Dendritic cell treated with granulocyte-macrophage colony-stimulating factor and Interleukin-4, amounts not matched to agents 40 ng/mL and 50 ng/mL, for 4 days (primary cell): ENCODE measurements at regions not wholly inside any gene's neighbourhood (a gene's known extent, or its start where the extent isn't known, plus 50 kb on each side); places are given as distances from the start of the nearest gene placed in this dataset.
"Not testable (repeated sequence)": the region's sequence is repeated elsewhere in the genome, so short reads cannot be mapped to it uniquely, and the experiment has no call there.

Experiments
- H3K27ac Mint-ChIP-seq: one replicate; pipeline ENCODE4 v1.8.0; 2022; ENCODE audit warnings: mild to moderate bottlenecking, mixed read lengths
- H3K27me3 Mint-ChIP-seq: one replicate; pipeline ENCODE4 v1.8.0; 2022; ENCODE audit warnings: mild to moderate bottlenecking, mixed read lengths
- H3K36me3 Mint-ChIP-seq: one replicate; pipeline ENCODE4 v1.8.0; 2022; ENCODE audit warnings: low read depth, mixed read lengths
- H3K4me1 Mint-ChIP-seq: one replicate; pipeline ENCODE4 v1.8.0; 2022; ENCODE audit warnings: low read depth, mixed read lengths
- H3K4me3 Mint-ChIP-seq: one replicate; pipeline ENCODE4 v1.8.0; 2022; ENCODE audit warnings: mild to moderate bottlenecking, moderate library complexity, mixed read lengths
- H3K9me3 Mint-ChIP-seq: one replicate; pipeline ENCODE4 v1.8.0; 2022; ENCODE audit warnings: mixed read lengths
- intact Hi-C: fragments of 100-400 bp; cut with micrococcal nuclease; formaldehyde crosslinking; loops from one replicate; pipeline ENCODE4 v1.15.0; 2022

GRCh38 chr21:28677096-28677495 is 315.6 kb downstream of the LTN1 start:
- H3K4me1 Mint-ChIP-seq, H3K36me3 Mint-ChIP-seq, H3K27ac Mint-ChIP-seq, H3K4me3 Mint-ChIP-seq, H3K27me3 Mint-ChIP-seq, intact Hi-C loops: not testable (repeated sequence)
- peaks cover 58% of the 10 kb centered on the region for H3K9me3 Mint-ChIP-seq

GRCh38 chr21:28675331-28676041 is 317.2 kb downstream of the LTN1 start:
- H3K4me3 Mint-ChIP-seq = no peak overlapping the region
- no peaks in the 10 kb centered on the region for H3K27me3 Mint-ChIP-seq
- no peak overlapping the region for H3K27ac Mint-ChIP-seq
- no peaks in the 10 kb centered on the region for H3K4me1 Mint-ChIP-seq
- peaks cover 74% of the 10 kb centered on the region for H3K9me3 Mint-ChIP-seq
- intact Hi-C loops = no loop called here
- no peaks in the 10 kb centered on the region for H3K36me3 Mint-ChIP-seq

DNA sequence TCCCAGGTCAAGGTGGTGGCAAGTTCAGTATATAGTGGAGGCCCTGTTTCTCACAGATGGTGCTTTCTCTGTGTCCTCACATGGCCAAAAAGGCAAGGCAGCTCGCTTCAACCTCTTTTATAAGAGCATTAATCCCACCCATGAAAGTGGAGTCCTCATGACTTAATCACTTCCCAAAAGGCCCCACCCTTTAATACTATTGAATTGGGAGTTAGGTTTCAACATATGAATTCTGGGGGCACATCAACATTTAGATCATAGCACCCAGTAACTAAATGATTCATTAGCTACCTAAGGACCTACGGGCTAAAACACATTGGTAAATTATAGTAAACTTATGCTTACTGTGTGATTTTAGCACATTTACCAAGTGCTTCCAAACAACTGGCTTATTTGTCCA is 317.9 kb downstream of the LTN1 start:
- Mint-ChIP-seq H3K27ac (no peak overlapping the region), H3K9me3 (peaks cover 77% of the 10 kb centered on the region), H3K36me3 (no peaks in the 10 kb centered on the region), H3K27me3 (no peaks in the 10 kb centered on the region), H3K4me1 (no peaks in the 10 kb centered on the region), H3K4me3 (no peak overlapping the region)
- intact Hi-C loops = no loop called here

DNA sequence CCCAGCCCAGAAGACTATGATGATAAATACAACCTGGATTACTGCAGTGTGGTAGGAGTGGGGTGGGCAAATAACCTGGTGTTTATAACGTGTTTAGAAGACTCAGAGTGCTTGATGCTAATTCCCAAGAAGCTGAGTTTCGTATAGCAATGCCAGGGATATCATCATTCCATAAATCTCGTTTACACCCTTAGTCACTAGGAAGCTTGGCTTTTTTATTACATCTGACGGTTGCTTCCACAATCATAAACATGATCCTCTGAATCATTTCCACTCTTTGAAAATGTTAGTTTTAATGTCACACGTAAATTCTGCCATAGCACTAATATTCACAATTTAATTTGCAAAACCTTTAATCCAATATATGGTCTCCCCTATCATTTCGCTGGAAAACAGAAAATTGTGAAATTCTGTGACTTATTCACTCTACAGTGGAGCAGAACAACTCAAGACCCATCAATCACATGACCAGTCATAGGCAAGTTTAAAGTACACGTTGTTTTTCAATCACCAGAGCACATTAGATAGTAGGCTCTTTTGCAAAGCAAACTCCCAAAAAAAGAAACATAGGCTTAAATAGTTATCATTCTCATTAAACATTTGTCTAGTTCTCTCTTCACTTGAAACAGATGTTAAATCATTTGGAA is 321.0 kb downstream of the LTN1 start:
- intact Hi-C loops = no loop called here
- Mint-ChIP-seq H3K27ac (no peak overlapping the region), H3K27me3 (no peaks in the 10 kb centered on the region), H3K36me3 (no peaks in the 10 kb centered on the region), H3K4me1 (no peaks in the 10 kb centered on the region), H3K9me3 (peaks cover 69% of the 10 kb centered on the region), H3K4me3 (no peak overlapping the region)

- intact Hi-C loops = no loop called here
- Mint-ChIP-seq H3K9me3 (peaks cover 54% of the 10 kb centered on the region), H3K36me3 (no peaks in the 10 kb centered on the region), H3K27me3 (no peaks in the 10 kb centered on the region), H3K4me3 (no peak overlapping the region), H3K27ac (no peak overlapping the region), H3K4me1 (no peaks in the 10 kb centered on the region)
Observed at GRCh38 chr21:28669971-28670653, 322.6 kb downstream of the LTN1 start.

GRCh38 chr21:28669321-28669720 is 323.4 kb downstream of the LTN1 start:
- Mint-ChIP-seq H3K27me3 (no peaks in the 10 kb centered on the region), H3K4me1 (no peaks in the 10 kb centered on the region), H3K9me3 (peaks cover 51% of the 10 kb centered on the region), H3K36me3 (no peaks in the 10 kb centered on the region), H3K27ac (no peak overlapping the region), H3K4me3 (no peak overlapping the region)
- intact Hi-C loops = no loop called here

- no peaks in the 10 kb centered on the region for H3K27me3 Mint-ChIP-seq
- H3K4me1 Mint-ChIP-seq = no peaks in the 10 kb centered on the region
- H3K27ac Mint-ChIP-seq = no peak overlapping the region
- intact Hi-C loops = no loop called here
- H3K9me3 Mint-ChIP-seq = peaks cover 15% of the 10 kb centered on the region
- no peak overlapping the region for H3K4me3 Mint-ChIP-seq
- H3K36me3 Mint-ChIP-seq = no peaks in the 10 kb centered on the region
Observed at GRCh38 chr21:28663754-28664153, 328.9 kb downstream of the LTN1 start.

DNA sequence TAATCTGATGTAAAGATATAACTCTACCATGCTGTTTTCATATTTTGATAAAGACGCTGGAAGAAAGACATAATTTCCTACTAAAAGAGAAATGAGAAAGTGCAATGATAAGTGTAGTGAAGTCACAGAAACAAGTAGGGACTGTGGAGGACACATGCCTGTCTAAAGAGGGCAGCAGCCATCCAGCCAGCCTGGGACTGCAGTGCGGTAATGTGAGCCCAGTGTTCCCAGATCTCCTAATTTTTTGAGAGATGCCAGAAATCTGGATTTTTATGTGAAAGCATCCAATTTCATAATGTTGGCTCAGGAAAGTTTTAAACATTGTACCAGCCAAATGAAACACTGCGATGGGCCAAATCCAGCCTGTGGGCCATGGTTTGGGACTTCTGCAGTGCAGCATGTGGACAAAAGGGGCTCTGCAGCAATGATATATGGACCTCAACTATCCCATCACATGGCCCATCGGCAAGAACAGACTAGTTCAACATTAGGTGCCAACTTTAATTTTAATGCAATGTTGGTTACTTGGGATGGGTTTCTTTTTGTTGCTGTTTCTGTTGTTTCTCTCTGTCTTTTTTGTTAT is 329.5 kb downstream of the LTN1 start:
- Mint-ChIP-seq H3K4me1 (no peaks in the 10 kb centered on the region), H3K36me3 (no peaks in the 10 kb centered on the region), H3K9me3 (peaks cover 11% of the 10 kb centered on the region), H3K27ac (no peak overlapping the region), H3K27me3 (no peaks in the 10 kb centered on the region), H3K4me3 (no peak overlapping the region)
- intact Hi-C loops = no loop called here

DNA sequence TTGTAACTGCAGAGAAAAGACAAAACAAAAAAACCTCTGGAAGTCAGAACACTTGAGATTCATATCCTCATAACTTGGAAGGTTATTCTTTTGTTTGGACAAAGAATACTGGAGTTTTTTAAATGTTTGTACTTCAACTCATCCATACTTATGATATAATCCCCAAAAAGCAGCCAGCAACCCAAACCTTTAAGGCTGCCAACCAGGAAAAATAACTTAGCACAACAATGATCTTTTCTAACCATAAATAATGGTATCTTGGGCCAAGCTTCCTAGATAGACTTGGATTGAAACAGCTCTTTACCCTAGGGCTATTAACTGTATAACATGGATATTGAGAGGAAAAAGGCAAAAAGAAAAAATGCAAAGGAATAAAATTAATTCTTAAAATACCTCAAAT is 335.1 kb downstream of the LTN1 start:
- H3K36me3 Mint-ChIP-seq = no peaks in the 10 kb centered on the region
- no peak overlapping the region for H3K4me3 Mint-ChIP-seq
- peaks cover 5% of the 10 kb centered on the region for H3K9me3 Mint-ChIP-seq
- no peak overlapping the region for H3K27ac Mint-ChIP-seq
- no peaks in the 10 kb centered on the region for H3K4me1 Mint-ChIP-seq
- no peaks in the 10 kb centered on the region for H3K27me3 Mint-ChIP-seq
- intact Hi-C loops = no loop called here

DNA sequence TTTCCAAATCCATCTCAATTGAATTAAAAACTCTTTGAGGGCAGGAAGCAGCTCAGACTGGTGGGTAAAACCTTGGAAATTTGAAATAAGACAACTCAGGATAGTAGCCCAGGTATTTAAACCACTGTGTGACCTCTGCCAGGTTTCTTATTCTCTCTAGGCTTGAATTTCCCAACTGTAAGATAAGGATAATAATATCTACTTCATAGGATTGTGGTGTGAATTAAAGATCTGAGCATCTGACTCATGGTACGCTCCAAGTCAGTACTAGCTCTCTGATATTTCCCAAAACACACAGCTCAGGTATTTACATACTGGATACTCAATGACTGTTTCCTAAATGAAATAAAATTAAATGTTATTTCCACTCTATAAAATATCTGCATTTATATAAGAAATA is 337.2 kb downstream of the LTN1 start:
- intact Hi-C loops = no loop called here
- Mint-ChIP-seq H3K36me3 (no peaks in the 10 kb centered on the region), H3K9me3 (no peaks in the 10 kb centered on the region), H3K27ac (no peak overlapping the region), H3K4me1 (no peaks in the 10 kb centered on the region), H3K27me3 (no peaks in the 10 kb centered on the region), H3K4me3 (no peak overlapping the region)

GRCh38 chr21:28654406-28654805 is 338.3 kb downstream of the LTN1 start:
- Mint-ChIP-seq H3K4me3 (no peak overlapping the region), H3K27me3 (no peaks in the 10 kb centered on the region), H3K36me3 (no peaks in the 10 kb centered on the region), H3K4me1 (no peaks in the 10 kb centered on the region), H3K27ac (no peak overlapping the region), H3K9me3 (no peaks in the 10 kb centered on the region)
- intact Hi-C loops = no loop called here

DNA sequence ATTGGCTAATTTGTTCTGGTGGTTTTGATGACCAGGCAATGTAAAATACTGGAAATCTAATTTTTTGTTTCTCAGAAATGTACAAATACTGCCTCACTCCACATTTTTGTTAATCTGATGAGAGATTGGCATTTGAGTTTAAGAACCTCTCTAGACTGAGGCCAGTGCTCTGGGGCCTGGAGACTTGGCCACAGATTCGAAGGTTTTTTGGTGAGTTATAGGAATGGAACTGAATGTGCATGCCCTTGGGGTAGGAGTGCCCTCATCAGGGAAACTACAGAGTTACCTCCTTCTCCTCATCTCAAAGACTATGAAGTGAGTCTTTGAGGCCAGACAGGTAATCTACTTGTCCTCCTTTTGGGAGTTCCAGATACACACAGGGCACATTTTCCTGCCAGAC is 347.9 kb downstream of the LTN1 start:
- intact Hi-C loops = no loop called here
- H3K27ac Mint-ChIP-seq = no peak overlapping the region
- no peaks in the 10 kb centered on the region for H3K27me3 Mint-ChIP-seq
- no peak overlapping the region for H3K4me3 Mint-ChIP-seq
- no peaks in the 10 kb centered on the region for H3K4me1 Mint-ChIP-seq
- H3K9me3 Mint-ChIP-seq = peaks cover 6% of the 10 kb centered on the region
- no peaks in the 10 kb centered on the region for H3K36me3 Mint-ChIP-seq

- no peaks in the 10 kb centered on the region for H3K36me3 Mint-ChIP-seq
- intact Hi-C loops = no loop called here
- H3K27me3 Mint-ChIP-seq = no peaks in the 10 kb centered on the region
- no peak overlapping the region for H3K4me3 Mint-ChIP-seq
- no peak overlapping the region for H3K27ac Mint-ChIP-seq
- peaks cover 15% of the 10 kb centered on the region for H3K9me3 Mint-ChIP-seq
- H3K4me1 Mint-ChIP-seq = no peaks in the 10 kb centered on the region
Observed at GRCh38 chr21:28642891-28643290, 349.8 kb downstream of the LTN1 start.

DNA sequence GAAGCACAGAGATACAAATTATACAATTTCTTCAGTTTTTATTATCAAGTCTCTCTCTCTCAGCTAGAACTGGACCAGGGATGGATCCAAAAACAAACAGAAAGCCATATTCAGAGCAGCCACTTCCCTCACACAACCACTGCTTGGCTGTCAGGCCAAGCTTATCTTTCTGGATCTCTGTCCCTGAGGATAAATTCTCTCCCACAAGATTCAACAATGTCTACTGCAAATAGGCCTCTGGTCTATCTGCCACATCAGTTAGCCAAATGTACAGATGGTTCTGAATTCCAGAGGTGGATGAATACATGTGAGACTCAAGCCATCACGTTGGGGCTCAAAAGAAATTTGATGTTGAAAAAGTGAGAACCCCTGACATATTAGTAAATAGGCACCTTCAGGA is 350.9 kb downstream of the LTN1 start:
- intact Hi-C loops = no loop called here
- H3K4me1 Mint-ChIP-seq = no peaks in the 10 kb centered on the region
- H3K4me3 Mint-ChIP-seq = no peak overlapping the region
- H3K27me3 Mint-ChIP-seq = no peaks in the 10 kb centered on the region
- H3K27ac Mint-ChIP-seq = no peak overlapping the region
- H3K9me3 Mint-ChIP-seq = peaks cover 15% of the 10 kb centered on the region
- no peaks in the 10 kb centered on the region for H3K36me3 Mint-ChIP-seq
